Endothelial cell of umbilical vein (primary cell): ENCODE measurements at regions not wholly inside any gene's neighbourhood (a gene's known extent, or its start where the extent isn't known, plus 50 kb on each side); places are given as distances from the start of the nearest gene placed in this dataset.
"Not testable (repeated sequence)": the region's sequence is repeated elsewhere in the genome, so short reads cannot be mapped to it uniquely, and the experiment has no call there.

Source experiments
- BruUV-seq: library from RNA; stranded (reverse); fragments of 400-500 nt; replicated peaks from 2 replicates; lab custom pipeline; 2021; lab: Mats Ljungman, UMichigan
- CTCF ChIA-PET: fragments of 300-600, 350-600 bp; sonication (Branson Sonifier 250); formaldehyde crosslinking; loops from one replicate; lab custom pipeline; 2021; ENCODE audit warnings: antibody characterized with exemption, inconsistent platforms; lab: Charles Lee
- POLR2A ChIA-PET: fragments of 300-600, 350-600 bp; sonication (Branson Sonifier 250); formaldehyde crosslinking; loops from one replicate; lab custom pipeline; 2021; ENCODE audit warnings: antibody characterized with exemption, inconsistent platforms; lab: Charles Lee
- DNase-seq: peaks from one replicate; pipeline ENCODE4 v3.0.0-alpha.2; 2011; ENCODE audit warnings: low read depth, low spot score
- FAIRE-seq: peaks from 2 replicates; lab custom pipeline; 2011; peaks lifted over from hg19 to GRCh38; lab: Jason Lieb, UNC
- H2AFZ ChIP-seq: 2 replicates; pipeline ENCODE4 v1.6.0; 2012; ENCODE audit warnings: low read depth, low read length, control low read depth, inconsistent platforms
- H3K27ac ChIP-seq: 2 replicates; pipeline ENCODE4 v1.5.1; 2011; ENCODE audit warnings: low read depth, mild to moderate bottlenecking, control low read depth, low read length, moderate library complexity; ENCODE audit not compliant: insufficient read depth
- H3K27me3 ChIP-seq, 2 experiments: 2 replicates each; pipeline versions ENCODE4 v1.6.0 to v1.6.1; 2011; ENCODE audit warnings: low read length in 2 of 2, mixed read lengths in 1 of 2; ENCODE audit not compliant: control insufficient read depth in 2 of 2, insufficient read depth in 2 of 2
- H3K36me3 ChIP-seq, 2 experiments: 2 replicates in 1 of 2; 3 replicates in 1 of 2; pipeline ENCODE4 v1.5.1; 2011; ENCODE audit warnings: low read length in 2 of 2, mild to moderate bottlenecking in 1 of 2, moderate library complexity in 1 of 2; ENCODE audit not compliant: control insufficient read depth in 2 of 2, insufficient read depth in 2 of 2; ENCODE audit errors: extremely low read depth in 1 of 2
- H3K4me1 ChIP-seq: 3 replicates; pipeline ENCODE4 v1.5.1; 2011; ENCODE audit warnings: mild to moderate bottlenecking, low read length; ENCODE audit not compliant: control insufficient read depth, insufficient read depth; ENCODE audit errors: extremely low read depth
- H3K4me2 ChIP-seq: 2 replicates; pipeline ENCODE4 v1.6.1; 2011; ENCODE audit warnings: low read length, control low read depth, mixed read lengths; ENCODE audit not compliant: insufficient read depth
- H3K4me3 ChIP-seq, 3 experiments: fragments of 200-600 bp in 1 of 3; sonication (generic), shearing (Covaris generic) in 1 of 3; replicated peaks in 1 of 3; 2 replicates each; pipeline ENCODE4 v1.5.1; 2011 to 2016; ENCODE audit warnings: control low read depth in 3 of 3, low read length in 3 of 3, mild to moderate bottlenecking in 2 of 3, inconsistent platforms in 1 of 3, low read depth in 1 of 3, moderate library complexity in 1 of 3; ENCODE audit not compliant: insufficient read depth in 1 of 3
- H3K79me2 ChIP-seq: 2 replicates; pipeline ENCODE4 v1.6.0; 2012; ENCODE audit warnings: low read length, inconsistent platforms; ENCODE audit not compliant: control insufficient read depth, insufficient read depth
- H3K9ac ChIP-seq: replicated peaks from 2 replicates; pipeline ENCODE3; 2011; ENCODE audit warnings: low read length, control low read depth; ENCODE audit not compliant: insufficient read depth; ENCODE audit errors: extremely low read depth
- H3K9me1 ChIP-seq: replicated peaks from 3 replicates; pipeline ENCODE4 v1.6.0; 2011; ENCODE audit warnings: mild to moderate bottlenecking, low read length; ENCODE audit not compliant: control insufficient read depth, insufficient read depth; ENCODE audit errors: extremely low read depth
- H3K9me3 ChIP-seq: replicated peaks from 2 replicates; pipeline ENCODE4 v1.5.1; 2012; ENCODE audit warnings: low read length, inconsistent platforms; ENCODE audit not compliant: control insufficient read depth, insufficient read depth
- H4K20me1 ChIP-seq: replicated peaks from 2 replicates; pipeline ENCODE3; 2011; ENCODE audit warnings: mild to moderate bottlenecking, low read length; ENCODE audit not compliant: control insufficient read depth, insufficient read depth; ENCODE audit errors: extremely low read depth
- CTCF ChIP-seq, 2 donors: IDR thresholded peaks; 1 replicate in 1 of 2; 2 replicates in 1 of 2; pipeline ENCODE4 v1.5.1; 2011; ENCODE audit warnings: low read length in 2 of 2, mild to moderate bottlenecking in 2 of 2, moderate library complexity in 2 of 2, control low read depth in 1 of 2, inconsistent platforms in 1 of 2, low read depth in 1 of 2; ENCODE audit not compliant: insufficient read depth in 1 of 2; ENCODE audit errors: extremely low read depth in 1 of 2
- FOS ChIP-seq: IDR thresholded peaks from 2 replicates; pipeline ENCODE4 v1.6.1; 2011; ENCODE audit warnings: mild to moderate bottlenecking, low read length, moderate library complexity, borderline replicate concordance; ENCODE audit not compliant: insufficient read depth
- GATA2 ChIP-seq: IDR thresholded peaks from 2 replicates; pipeline ENCODE4 v1.7.0; 2011; ENCODE audit warnings: low read depth, mild to moderate bottlenecking, moderate library complexity, mixed read lengths, low read length; ENCODE audit not compliant: insufficient read length, insufficient read depth
- dilution Hi-C: fragments of 300-500 bp; cut with MboI; formaldehyde crosslinking; loops from one replicate; pipeline ENCODE4 v1.15.0; 2019; ENCODE audit warnings: low sequenced_read_pairs; ENCODE audit not compliant: extremely low pct_ligation_motif_present
- intact Hi-C: fragments of 100-400 bp; cut with micrococcal nuclease; formaldehyde crosslinking; loops from one replicate; pipeline ENCODE4 v1.10.0; 2022
- TF ChIP-seq, protein P1 (sequence below): IDR thresholded peaks from 2 replicates; pipeline ENCODE4 v1.6.1; 2011; ENCODE audit not compliant: insufficient read depth, insufficient read length

- H2AFZ ChIP-seq, result no peak overlapping the region
- H3K4me3 ChIP-seq, result no peak overlapping the region
- intact Hi-C loops, result loop anchor here (10.0 kb wide), 1 partner anchor 514 kb away; the partner anchor contains the start of gene IRS2
- POLR2A ChIA-PET, result no interaction called here
- H3K27me3 ChIP-seq, result no peaks in the 10 kb centered on the region
- no peaks in the 10 kb centered on the region for H3K79me2 ChIP-seq
- no peaks in the 10 kb centered on the region for H3K9me3 ChIP-seq
- H4K20me1 ChIP-seq, result no peaks in the 10 kb centered on the region
- CTCF ChIA-PET, result no interaction called here
- no peaks in the 10 kb centered on the region for H3K36me3 ChIP-seq
- no peak overlapping the region for H3K4me2 ChIP-seq
- H3K9me1 ChIP-seq, result no peaks in the 10 kb centered on the region
- H3K9ac ChIP-seq, result no peak overlapping the region
- H3K27ac ChIP-seq, result no peak overlapping the region
- BruUV-seq, result no TSS peak
- DNase-seq (no peak), FAIRE-seq (no peak)
- TF ChIP-seq CTCF (IDR thresholded peaks at IDR 0.05; ENCODE audit: extremely low read depth in 1 of 2, insufficient read depth in 1 of 2, low read depth in 1 of 2, low read length in 2 of 2) (no peak), GATA2 (no peak), FOS (no peak)
- TF ChIP-seq, protein P1, sequence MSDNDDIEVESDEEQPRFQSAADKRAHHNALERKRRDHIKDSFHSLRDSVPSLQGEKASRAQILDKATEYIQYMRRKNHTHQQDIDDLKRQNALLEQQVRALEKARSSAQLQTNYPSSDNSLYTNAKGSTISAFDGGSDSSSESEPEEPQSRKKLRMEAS, result no peak
- dilution Hi-C loops, result no loop called here
- H3K4me1 ChIP-seq, result peaks cover 27% of the 10 kb centered on the region
Measured at GRCh38 chr13:109271061-109271460, 515.3 kb downstream of the IRS2 start.

GRCh38 chr13:109269381-109269780 is 517.0 kb downstream of the IRS2 start:
- H3K79me2 ChIP-seq, H3K9ac ChIP-seq, dilution Hi-C loops, H3K9me1 ChIP-seq, H2AFZ ChIP-seq, H3K36me3 ChIP-seq, FAIRE-seq, BruUV-seq, CTCF ChIA-PET, intact Hi-C loops, H3K4me2 ChIP-seq, H3K4me3 ChIP-seq, H3K27me3 ChIP-seq, H3K9me3 ChIP-seq, POLR2A ChIA-PET, DNase-seq, H3K27ac ChIP-seq, H4K20me1 ChIP-seq: not testable (repeated sequence)
- H3K4me1 ChIP-seq, result peaks cover 19% of the 10 kb centered on the region

- H2AFZ ChIP-seq, H3K9me3 ChIP-seq, BruUV-seq, H3K27me3 ChIP-seq, H3K79me2 ChIP-seq, intact Hi-C loops, H3K4me3 ChIP-seq, H3K27ac ChIP-seq, H3K9ac ChIP-seq, H3K4me2 ChIP-seq, dilution Hi-C loops, H4K20me1 ChIP-seq, H3K4me1 ChIP-seq, POLR2A ChIA-PET, H3K36me3 ChIP-seq, FAIRE-seq, CTCF ChIA-PET, H3K9me1 ChIP-seq, DNase-seq: not testable (repeated sequence)
Measured at GRCh38 chr13:109268492-109268891, 517.9 kb downstream of the IRS2 start.
